Lower leg skin (tissue), 3 donors: ENCODE measurements at regions not wholly inside any gene's neighbourhood (a gene's known extent, or its start where the extent isn't known, plus 50 kb on each side); places are given as distances from the start of the nearest gene placed in this dataset.

Experiments
- POLR2A ChIP-seq, 2 donors: fragments of 450-650 bp; IDR thresholded peaks; one replicate each; pipeline ENCODE4 v1.6.1; 2016 to 2017; ENCODE audit warnings: antibody characterized with exemption in 2 of 2, mild to moderate bottlenecking in 1 of 2, moderate library complexity in 1 of 2
- TF ChIP-seq, protein P1 (sequence below), 3 donors: fragments of 450-650 bp; IDR thresholded peaks; one replicate each; pipeline ENCODE4 v1.5.1; 2016; ENCODE audit warnings: antibody characterized with exemption in 3 of 3, mild to moderate bottlenecking in 3 of 3, moderate library complexity in 2 of 3

DNA sequence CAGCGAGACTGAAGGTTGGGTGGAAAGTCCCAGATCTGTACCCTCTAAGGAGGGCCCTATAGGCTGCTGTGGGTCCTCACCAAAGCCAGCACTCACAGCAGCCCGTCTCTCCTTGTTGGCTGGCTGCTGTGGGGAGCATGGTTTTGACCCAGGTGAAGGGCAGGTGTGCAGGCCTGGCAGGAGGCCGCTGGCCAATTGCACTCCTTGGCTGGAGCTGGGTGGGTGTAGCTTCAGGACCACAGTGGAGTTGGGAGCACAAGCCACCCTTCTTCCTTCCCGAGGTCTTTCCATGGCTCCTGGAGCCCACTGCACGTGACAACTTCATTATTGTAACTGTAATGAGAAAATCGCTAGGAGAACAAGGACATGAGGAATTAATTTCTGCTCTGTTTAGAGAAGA is 287.7 kb upstream of the FOXQ1 start:
- TF ChIP-seq, protein P1, sequence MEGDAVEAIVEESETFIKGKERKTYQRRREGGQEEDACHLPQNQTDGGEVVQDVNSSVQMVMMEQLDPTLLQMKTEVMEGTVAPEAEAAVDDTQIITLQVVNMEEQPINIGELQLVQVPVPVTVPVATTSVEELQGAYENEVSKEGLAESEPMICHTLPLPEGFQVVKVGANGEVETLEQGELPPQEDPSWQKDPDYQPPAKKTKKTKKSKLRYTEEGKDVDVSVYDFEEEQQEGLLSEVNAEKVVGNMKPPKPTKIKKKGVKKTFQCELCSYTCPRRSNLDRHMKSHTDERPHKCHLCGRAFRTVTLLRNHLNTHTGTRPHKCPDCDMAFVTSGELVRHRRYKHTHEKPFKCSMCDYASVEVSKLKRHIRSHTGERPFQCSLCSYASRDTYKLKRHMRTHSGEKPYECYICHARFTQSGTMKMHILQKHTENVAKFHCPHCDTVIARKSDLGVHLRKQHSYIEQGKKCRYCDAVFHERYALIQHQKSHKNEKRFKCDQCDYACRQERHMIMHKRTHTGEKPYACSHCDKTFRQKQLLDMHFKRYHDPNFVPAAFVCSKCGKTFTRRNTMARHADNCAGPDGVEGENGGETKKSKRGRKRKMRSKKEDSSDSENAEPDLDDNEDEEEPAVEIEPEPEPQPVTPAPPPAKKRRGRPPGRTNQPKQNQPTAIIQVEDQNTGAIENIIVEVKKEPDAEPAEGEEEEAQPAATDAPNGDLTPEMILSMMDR (IDR thresholded peaks at IDR 0.05) = no peak
- no peak for TF ChIP-seq POLR2A (IDR thresholded peaks at IDR 0.05)
